Lower leg skin (tissue), 4 donors: ENCODE measurements at regions not wholly inside any gene's neighbourhood (a gene's known extent, or its start where the extent isn't known, plus 50 kb on each side); places are given as distances from the start of the nearest gene placed in this dataset.

Source experiments
- DNase-seq, 2 donors: peaks; one replicate each; pipeline ENCODE4 v3.0.0-alpha.2; 2019; ENCODE audit warnings: low spot score in 2 of 2
- H3K4me3 ChIP-seq: fragments of 200-600 bp; sonication (generic); 2 replicates; pipeline ENCODE4 v1.5.1; 2017; ENCODE audit warnings: mild to moderate bottlenecking, low read depth; ENCODE audit not compliant: poor library complexity, severe bottlenecking
- CTCF ChIP-seq, 3 donors: fragments of 450-650 bp; IDR thresholded peaks; one replicate each; pipeline ENCODE4 v1.5.1; 2016; ENCODE audit warnings: antibody characterized with exemption in 3 of 3, mild to moderate bottlenecking in 3 of 3, moderate library complexity in 2 of 3
- POLR2A ChIP-seq, 2 donors: fragments of 450-650 bp; IDR thresholded peaks; one replicate each; pipeline ENCODE4 v1.6.1; 2016 to 2017; ENCODE audit warnings: antibody characterized with exemption in 2 of 2, mild to moderate bottlenecking in 1 of 2, moderate library complexity in 1 of 2
- WGBS, 2 donors: methylation state at CpG; one replicate each; pipeline ENCODE4 v1.1.5; 2018; 5-methylcytosine and 5-hydroxymethylcytosine counted together
- intact Hi-C: fragments of 100-400 bp; cut with DNase I; formaldehyde crosslinking; loops from one replicate; pipeline ENCODE4 v1.15.0; 2023; ENCODE audit warnings: low total_unique reads

GRCh38 chr1:224804220-224804619, 125.3 kb upstream of the DNAH14 start:
- WGBS, 2 donors, result 82 to 86% methylated on average over 3 of the region's 3 CpGs
- H3K4me3 ChIP-seq, result no peak overlapping the region
- no peak for DNase-seq
- no peak for TF ChIP-seq POLR2A (IDR thresholded peaks at IDR 0.05)
- no peak for TF ChIP-seq CTCF (IDR thresholded peaks at IDR 0.05)
- intact Hi-C loops, result no loop called here

GRCh38 chr1:224805889-224806288, 123.6 kb upstream of the DNAH14 start:
- no peak overlapping the region for H3K4me3 ChIP-seq
- TF ChIP-seq CTCF (IDR thresholded peaks at IDR 0.05) (no peak), POLR2A (IDR thresholded peaks at IDR 0.05) (no peak)
- DNase-seq, result no peak
- intact Hi-C loops, result no loop called here
- 84 to 92% methylated on average over 2 of the region's 2 CpGs for WGBS, 2 donors

GRCh38 chr1:224809137-224809536, 120.3 kb upstream of the DNAH14 start:
- TF ChIP-seq POLR2A (IDR thresholded peaks at IDR 0.05) (no peak), CTCF (IDR thresholded peaks at IDR 0.05) (no peak)
- no peak for DNase-seq
- no peak overlapping the region for H3K4me3 ChIP-seq
- intact Hi-C loops, result no loop called here
- WGBS, 2 donors, result 92 to 94% methylated on average over 5 of the region's 5 CpGs

- whole genome bisulfite sequencing, 2 donors, result 95% methylated on average over 4 of the region's 4 CpGs
- TF ChIP-seq CTCF (IDR thresholded peaks at IDR 0.05) (no peak), POLR2A (IDR thresholded peaks at IDR 0.05) (no peak)
- H3K4me3 ChIP-seq, result no peak overlapping the region
- no peak for DNase-seq
- intact Hi-C loops, result no loop called here
These were observed 119.9 kb upstream of the DNAH14 start for GRCh38 chr1:224809613-224810012.

GRCh38 chr1:224811564-224811963, 117.9 kb upstream of the DNAH14 start:
- DNase-seq, result no peak
- no peak for TF ChIP-seq CTCF (IDR thresholded peaks at IDR 0.05)
- no peak for TF ChIP-seq POLR2A (IDR thresholded peaks at IDR 0.05)
- intact Hi-C loops, result no loop called here
- H3K4me3 ChIP-seq, result no peak overlapping the region
- WGBS, 2 donors, result 86 to 89% methylated on average over 7 of the region's 7 CpGs

GRCh38 chr1:224815647-224816046, 113.8 kb upstream of the DNAH14 start:
- intact Hi-C loops, result no loop called here
- no peak overlapping the region for H3K4me3 ChIP-seq
- DNase-seq, result no peak
- WGBS, 2 donors, result 78 to 91% methylated on average over 2 of the region's 2 CpGs
- TF ChIP-seq CTCF (IDR thresholded peaks at IDR 0.05) (no peak), POLR2A (IDR thresholded peaks at IDR 0.05) (no peak)
